Panc1 (cell line): ENCODE measurements at regions not wholly inside any gene's neighbourhood (a gene's known extent, or its start where the extent isn't known, plus 50 kb on each side); places are given as distances from the start of the nearest gene placed in this dataset.

ENCODE experiments used
- ATAC-seq: fragments of 200-7000 bp; cut with Tn5 transposase; 2 replicates; pipeline ENCODE4 v1.9.1; 2020; ENCODE audit warnings: mild to moderate bottlenecking, moderate library complexity
- BruUV-seq: library from RNA; stranded (reverse); fragments of 400-500 nt; replicated peaks from 2 replicates; lab custom pipeline; 2021; lab: Mats Ljungman, UMichigan
- CTCF ChIA-PET: fragments of 300-600 bp; sonication (Branson Sonifier 250); formaldehyde crosslinking; loops from one replicate; lab custom pipeline; 2022; ENCODE audit warnings: antibody characterized with exemption; lab: Charles Lee
- POLR2A ChIA-PET: fragments of 300-600 bp; sonication (Branson Sonifier 250); formaldehyde crosslinking; loops from one replicate; lab custom pipeline; 2022; ENCODE audit warnings: antibody characterized with exemption; lab: Charles Lee
- DNase-seq: peaks from one replicate; pipeline ENCODE4 v3.0.0-alpha.2; 2010; ENCODE audit warnings: low read depth, low spot score
- H3K27ac ChIP-seq: 2 replicates; pipeline ENCODE4 v1.5.1; 2011; ENCODE audit warnings: mild to moderate bottlenecking, low read length, inconsistent platforms
- H3K27me3 ChIP-seq: fragments of 200-500 bp; sonication (Bioruptor generic); 2 replicates; pipeline ENCODE4 v1.6.0; 2014; ENCODE audit warnings: low read length, inconsistent platforms; ENCODE audit not compliant: control insufficient read depth, insufficient read depth
- H3K36me3 ChIP-seq: fragments of 200-500 bp; sonication (Bioruptor generic); 2 replicates; pipeline ENCODE4 v1.5.1; 2014; ENCODE audit warnings: inconsistent platforms, mild to moderate bottlenecking, low read length, moderate library complexity; ENCODE audit not compliant: control insufficient read depth, insufficient read depth
- H3K4me1 ChIP-seq: 2 replicates; pipeline ENCODE4 v1.5.1; 2011; ENCODE audit warnings: inconsistent platforms, mild to moderate bottlenecking, low read length, moderate library complexity; ENCODE audit not compliant: control insufficient read depth, insufficient read depth
- H3K4me3 ChIP-seq, 2 experiments: 2 replicates each; pipeline ENCODE4 v1.5.1; 2011 to 2012; ENCODE audit warnings: low read depth in 2 of 2, low read length in 2 of 2, mild to moderate bottlenecking in 2 of 2, inconsistent platforms in 1 of 2, moderate library complexity in 1 of 2
- H3K9me3 ChIP-seq: fragments of 200-500 bp; sonication (Bioruptor generic); 2 replicates; pipeline ENCODE4 v1.5.1; 2014; ENCODE audit warnings: low read depth, mild to moderate bottlenecking, inconsistent platforms, low read length, moderate library complexity; ENCODE audit not compliant: control insufficient read depth, insufficient read depth
- CTCF ChIP-seq: fragments of 450-650 bp; IDR thresholded peaks from 2 replicates; pipeline ENCODE4 v1.5.1; 2017; ENCODE audit warnings: mild to moderate bottlenecking
- POLR2AphosphoS5 ChIP-seq: IDR thresholded peaks from 2 replicates; pipeline ENCODE4 v1.6.1; 2012; ENCODE audit warnings: mild to moderate bottlenecking, low read depth, low read length, moderate library complexity
- REST ChIP-seq, 2 experiments: IDR thresholded peaks; 2 replicates each; pipeline ENCODE4 v1.6.1; 2011 to 2012; ENCODE audit warnings: low read depth in 2 of 2, control low read depth in 1 of 2, low read length in 1 of 2, mild to moderate bottlenecking in 1 of 2, moderate library complexity in 1 of 2; ENCODE audit not compliant: insufficient read depth in 1 of 2
- SIN3A ChIP-seq: IDR thresholded peaks from 2 replicates; pipeline ENCODE4 v1.6.1; 2012; ENCODE audit warnings: low read depth, mild to moderate bottlenecking, low read length, moderate library complexity, borderline replicate concordance; ENCODE audit not compliant: insufficient read depth
- TCF7L2 ChIP-seq: IDR thresholded peaks from 2 replicates; pipeline ENCODE4 v1.6.1; 2011; ENCODE audit warnings: mild to moderate bottlenecking, low read depth, low read length, inconsistent platforms
- in situ Hi-C: cut with HindIII; loops from 2 replicates; pipeline ENCODE4 v1.10.0; 2016; ENCODE audit warnings: low sequenced_read_pairs, low pct_unique_long_range_greater_than_20kb
- intact Hi-C: fragments of 100-400 bp; cut with micrococcal nuclease; formaldehyde crosslinking; loops from one replicate; pipeline ENCODE4 v1.10.0; 2022; ENCODE audit not compliant: unreplicated experiment

- TF ChIP-seq REST (IDR thresholded peaks at IDR 0.05; ENCODE audit: insufficient read depth in 1 of 2, low read depth in 2 of 2, low read length in 1 of 2) (no peak), SIN3A (no peak), TCF7L2 (no peak), POLR2AphosphoS5 (no peak), CTCF (no peak)
- intact Hi-C loops (no loop called here), in situ Hi-C loops (no loop called here)
- ChIA-PET POLR2A (no interaction called here), CTCF (no interaction called here)
- Histone ChIP-seq H3K27ac (no peak overlapping the region), H3K9me3 (no peaks in the 10 kb centered on the region), H3K27me3 (no peaks in the 10 kb centered on the region), H3K4me1 (no peaks in the 10 kb centered on the region), H3K4me3 (no peak overlapping the region), H3K36me3 (no peaks in the 10 kb centered on the region)
- ATAC-seq, result no peak
- no TSS peak for BruUV-seq
- no peak for DNase-seq
These were observed 381.4 kb upstream of the CD180 start for GRCh38 chr5:67578011-67578410.

GRCh38 chr5:67577424-67577823, 380.8 kb upstream of the CD180 start:
- Histone ChIP-seq H3K27me3 (no peaks in the 10 kb centered on the region), H3K27ac (no peak overlapping the region), H3K4me1 (no peaks in the 10 kb centered on the region), H3K9me3 (no peaks in the 10 kb centered on the region), H3K4me3 (no peak overlapping the region), H3K36me3 (no peaks in the 10 kb centered on the region)
- ChIA-PET POLR2A (no interaction called here), CTCF (no interaction called here)
- ATAC-seq, result no peak
- DNase-seq, result no peak
- intact Hi-C loops, result no loop called here
- TF ChIP-seq CTCF (no peak), POLR2AphosphoS5 (no peak), REST (IDR thresholded peaks at IDR 0.05; ENCODE audit: insufficient read depth in 1 of 2, low read depth in 2 of 2, low read length in 1 of 2) (no peak), SIN3A (no peak), TCF7L2 (no peak)
- in situ Hi-C loops, result no loop called here
- BruUV-seq, result no TSS peak
